ENCODE measurements at regions not wholly inside any gene's neighbourhood (a gene's known extent, or its start where the extent isn't known, plus 50 kb on each side); places are given as distances from the start of the nearest gene placed in this dataset.

- TF ChIP-seq CTCF (IDR thresholded peaks at IDR 0.05; ENCODE audit: low read depth, low read length, missing input control) (no peak), MAX (IDR thresholded peaks at IDR 0.05) (no peak), RAD21 (IDR thresholded peaks at IDR 0.05) (no peak), REST (IDR thresholded peaks at IDR 0.05) (no peak), ZBTB33 (IDR thresholded peaks at IDR 0.05) (no peak), TAF1 (conservative IDR thresholded peaks at IDR 0.05) (no peak), HNF4G (IDR thresholded peaks at IDR 0.05) (no peak), FOXA1 (IDR thresholded peaks at IDR 0.05) (no peak), YY1 (IDR thresholded peaks at IDR 0.05) (no peak), EGR1 (IDR thresholded peaks at IDR 0.05; ENCODE audit: low read depth in 2 of 2) (no peak), ATF3 (IDR thresholded peaks at IDR 0.05) (no peak), GABPA (IDR thresholded peaks at IDR 0.05 in 1 of 2, conservative IDR thresholded peaks at IDR 0.05 in 1 of 2) (no peak), SP1 (IDR thresholded peaks at IDR 0.05) (no peak)
Measured at GRCh38 chr12:91651728-91652127, 469.1 kb upstream of the DCN start.

Data from liver (tissue), 3 donors.